ENCODE measurements at regions not wholly inside any gene's neighbourhood (a gene's known extent, or its start where the extent isn't known, plus 50 kb on each side); places are given as distances from the start of the nearest gene placed in this dataset.

DNA sequence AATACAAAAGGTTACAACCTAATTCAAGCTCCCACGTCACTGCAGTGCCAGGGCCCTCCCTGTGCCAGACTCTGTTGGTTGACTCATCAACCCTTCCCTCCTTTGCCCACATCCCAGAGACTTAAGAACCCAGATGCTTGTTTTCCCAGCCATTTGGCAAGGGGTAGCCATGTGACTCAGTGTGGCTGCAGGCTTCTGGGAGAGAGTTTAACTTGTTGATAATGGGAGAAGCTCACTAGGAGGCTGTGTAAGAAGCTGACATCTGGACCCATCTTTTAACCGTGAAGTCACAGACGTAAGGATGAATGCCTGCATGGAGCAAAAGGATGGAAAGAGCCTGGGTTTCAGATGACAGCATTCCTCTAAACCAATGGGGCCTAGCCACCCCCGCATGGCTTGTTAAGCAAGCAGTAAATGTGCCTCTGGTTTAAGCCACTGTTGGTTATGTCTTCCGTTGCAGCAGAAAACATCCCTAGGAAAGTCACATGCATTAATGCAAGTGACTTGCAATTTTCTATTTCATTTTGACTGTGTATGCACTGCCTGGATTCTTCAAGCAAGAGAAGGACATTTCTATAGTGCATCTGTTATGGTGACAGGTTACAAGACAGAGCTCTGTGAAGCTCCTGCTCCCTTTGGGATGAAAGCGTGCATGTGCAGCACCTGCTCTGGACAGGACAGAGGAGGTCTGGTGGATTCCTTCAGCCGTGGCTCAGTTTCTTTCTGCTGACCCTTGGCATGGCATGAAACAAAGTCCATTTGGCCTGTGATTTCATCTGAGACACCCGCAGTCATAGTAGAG, 57.5 kb upstream of the CREB5 start:
- no peak overlapping the region for H3K4me3 Mint-ChIP-seq
- H4K20me1 ChIP-seq (ENCODE audit: insufficient read depth, low read length): no peaks in the 10 kb centered on the region
- no peaks in the 10 kb centered on the region for H3K36me3 ChIP-seq (replicated peaks in 1 of 2; ENCODE audit: control insufficient read depth in 1 of 2, insufficient read depth in 2 of 2, low read length in 2 of 2)
- no peaks in the 10 kb centered on the region for H3K4me1 ChIP-seq (ENCODE audit: control insufficient read depth in 1 of 2, insufficient read depth in 2 of 2, low read length in 2 of 2)
- intact Hi-C loops (cut with micrococcal nuclease): no loop called here
- no peaks in the 10 kb centered on the region for H3K4me1 Mint-ChIP-seq
- H2AFZ ChIP-seq (ENCODE audit: insufficient read depth, low read depth, low read length, poor library complexity, severe bottlenecking): no peak overlapping the region
- H3K79me2 ChIP-seq (ENCODE audit: insufficient read depth, low read length): no peaks in the 10 kb centered on the region
- H3K27ac ChIP-seq (ENCODE audit: low read depth in 1 of 2, low read length in 2 of 2): no peak overlapping the region
- TF ChIP-seq, protein P1, sequence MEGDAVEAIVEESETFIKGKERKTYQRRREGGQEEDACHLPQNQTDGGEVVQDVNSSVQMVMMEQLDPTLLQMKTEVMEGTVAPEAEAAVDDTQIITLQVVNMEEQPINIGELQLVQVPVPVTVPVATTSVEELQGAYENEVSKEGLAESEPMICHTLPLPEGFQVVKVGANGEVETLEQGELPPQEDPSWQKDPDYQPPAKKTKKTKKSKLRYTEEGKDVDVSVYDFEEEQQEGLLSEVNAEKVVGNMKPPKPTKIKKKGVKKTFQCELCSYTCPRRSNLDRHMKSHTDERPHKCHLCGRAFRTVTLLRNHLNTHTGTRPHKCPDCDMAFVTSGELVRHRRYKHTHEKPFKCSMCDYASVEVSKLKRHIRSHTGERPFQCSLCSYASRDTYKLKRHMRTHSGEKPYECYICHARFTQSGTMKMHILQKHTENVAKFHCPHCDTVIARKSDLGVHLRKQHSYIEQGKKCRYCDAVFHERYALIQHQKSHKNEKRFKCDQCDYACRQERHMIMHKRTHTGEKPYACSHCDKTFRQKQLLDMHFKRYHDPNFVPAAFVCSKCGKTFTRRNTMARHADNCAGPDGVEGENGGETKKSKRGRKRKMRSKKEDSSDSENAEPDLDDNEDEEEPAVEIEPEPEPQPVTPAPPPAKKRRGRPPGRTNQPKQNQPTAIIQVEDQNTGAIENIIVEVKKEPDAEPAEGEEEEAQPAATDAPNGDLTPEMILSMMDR (IDR thresholded peaks at IDR 0.05): no peak
- no peak overlapping the region for H3K4me3 ChIP-seq (replicated peaks in 1 of 3; ENCODE audit: low read depth in 2 of 3, low read length in 3 of 3)
- H3K36me3 Mint-ChIP-seq: no peaks in the 10 kb centered on the region
- H3K4me2 ChIP-seq (replicated peaks; ENCODE audit: extremely low read depth, low read length, poor library complexity, severe bottlenecking): no peak overlapping the region
- no peaks in the 10 kb centered on the region for H3K27me3 ChIP-seq (ENCODE audit: control insufficient read depth in 2 of 2, insufficient read depth in 2 of 2, low read length in 2 of 2)
- H3K9me3 Mint-ChIP-seq: peaks cover 0 to 7% (median 0%) of the 10 kb centered on the region in 7 donors
- H3K27me3 Mint-ChIP-seq (ENCODE audit: low read depth in 3 of 3): peaks cover 3 to 6% (median 3%) of the 10 kb centered on the region in 3 donors
- H3K9me3 ChIP-seq (replicated peaks in 1 of 2; ENCODE audit: control insufficient read depth in 1 of 2, insufficient read depth in 1 of 2, low read length in 2 of 2): no peaks in the 10 kb centered on the region
- WGBS (ENCODE audit: insufficient coverage): 95% methylated on average over 6 of the region's 8 CpGs
- H3K9ac ChIP-seq (ENCODE audit: insufficient read depth, low read length, poor library complexity, severe bottlenecking): no peak overlapping the region
- DNase-seq: no peak
- no peak overlapping the region for H3K27ac Mint-ChIP-seq

DNA sequence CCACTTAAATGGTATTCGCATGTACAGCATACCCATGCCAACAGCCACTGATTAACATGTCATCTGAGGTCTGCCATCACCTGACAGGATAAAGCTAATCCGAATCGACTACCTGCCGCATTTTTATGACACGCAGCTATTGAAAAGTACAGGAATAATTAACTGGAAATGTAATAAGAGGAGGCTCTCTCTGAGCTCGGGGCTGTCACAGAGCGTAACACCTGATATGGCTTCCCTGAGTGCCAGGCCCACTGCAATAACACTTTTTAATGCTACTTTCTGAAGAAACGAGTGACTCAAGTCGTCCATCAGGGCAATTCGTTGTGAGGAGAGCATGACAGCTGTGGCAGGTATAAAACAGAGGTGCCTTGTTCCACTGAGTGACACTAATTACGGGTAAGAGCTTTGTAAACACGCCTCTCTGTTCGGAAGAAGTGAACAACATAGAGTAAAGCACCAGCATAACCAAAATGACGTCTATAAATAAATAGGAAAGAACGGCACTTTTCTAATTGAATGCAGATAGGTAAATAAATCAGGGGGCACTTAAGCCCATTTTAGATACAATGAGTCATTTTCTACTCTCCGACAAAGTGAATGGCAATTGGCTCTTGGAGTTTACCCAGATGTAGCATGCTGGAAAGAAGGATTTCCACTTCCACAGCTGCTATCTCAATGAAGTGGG, 56.5 kb upstream of the CREB5 start:
- Histone ChIP-seq H3K36me3 (replicated peaks in 1 of 2; ENCODE audit: control insufficient read depth in 1 of 2, insufficient read depth in 2 of 2, low read length in 2 of 2) (no peaks in the 10 kb centered on the region), H3K27ac (ENCODE audit: low read depth in 1 of 2, low read length in 2 of 2) (no peak overlapping the region), H3K9me3 (replicated peaks in 1 of 2; ENCODE audit: control insufficient read depth in 1 of 2, insufficient read depth in 1 of 2, low read length in 2 of 2) (no peaks in the 10 kb centered on the region), H3K79me2 (ENCODE audit: insufficient read depth, low read length) (no peaks in the 10 kb centered on the region), H3K9ac (ENCODE audit: insufficient read depth, low read length, poor library complexity, severe bottlenecking) (no peak overlapping the region), H2AFZ (ENCODE audit: insufficient read depth, low read depth, low read length, poor library complexity, severe bottlenecking) (no peak overlapping the region), H3K27me3 (ENCODE audit: control insufficient read depth in 2 of 2, insufficient read depth in 2 of 2, low read length in 2 of 2) (no peaks in the 10 kb centered on the region), H4K20me1 (ENCODE audit: insufficient read depth, low read length) (no peaks in the 10 kb centered on the region), H3K4me3 (replicated peaks in 1 of 3; ENCODE audit: low read depth in 2 of 3, low read length in 3 of 3) (no peak overlapping the region), H3K4me2 (replicated peaks; ENCODE audit: extremely low read depth, low read length, poor library complexity, severe bottlenecking) (no peak overlapping the region), H3K4me1 (ENCODE audit: control insufficient read depth in 1 of 2, insufficient read depth in 2 of 2, low read length in 2 of 2) (no peaks in the 10 kb centered on the region)
- Mint-ChIP-seq H3K4me1 (no peaks in the 10 kb centered on the region), H3K36me3 (no peaks in the 10 kb centered on the region), H3K4me3 (no peak overlapping the region), H3K27me3 (ENCODE audit: low read depth in 3 of 3) (peaks cover 0 to 4% (median 3%) of the 10 kb centered on the region in 3 donors), H3K9me3 (peaks cover 0 to 7% (median 0%) of the 10 kb centered on the region in 7 donors), H3K27ac (no peak overlapping the region)
- intact Hi-C loops (cut with micrococcal nuclease): no loop called here
- WGBS (ENCODE audit: insufficient coverage): 94% methylated on average over 8 of the region's 16 CpGs
- DNase-seq: no peak
- TF ChIP-seq, protein P1 (IDR thresholded peaks at IDR 0.05): no peak
